HG02840 (cell line): ENCODE measurements at regions not wholly inside any gene's neighbourhood (a gene's known extent, or its start where the extent isn't known, plus 50 kb on each side); places are given as distances from the start of the nearest gene placed in this dataset.

Source experiments
- ATAC-seq: cut with Tn5 transposase; IDR thresholded peaks from one replicate; pipeline ENCODE4 v1.9.1; 2021; ENCODE audit warnings: mild to moderate bottlenecking, moderate library complexity, moderate number of reproducible peaks; ENCODE audit not compliant: unreplicated experiment, low FRiP score

- ATAC-seq = no peak
These were observed 149.9 kb downstream of the SHQ1 start for GRCh38 chr3:72698154-72698917.

GRCh38 chr3:72697717-72698116 lies 150.5 kb downstream of the SHQ1 start:
- no peak for ATAC-seq

- ATAC-seq = no peak
These were observed 151.4 kb downstream of the SHQ1 start for GRCh38 chr3:72696815-72697214.

GRCh38 chr3:72694398-72694797 lies 153.8 kb downstream of the SHQ1 start:
- no peak for ATAC-seq

GRCh38 chr3:72692990-72693389 lies 155.3 kb downstream of the SHQ1 start:
- ATAC-seq = no peak

- ATAC-seq = no peak
These were observed 157.6 kb downstream of the SHQ1 start for GRCh38 chr3:72690629-72691028.

- peak; percentile 66 for ATAC-seq
These were observed 165.3 kb downstream of the SHQ1 start for GRCh38 chr3:72682936-72683452.

- ATAC-seq = no peak
These were observed 166.6 kb downstream of the SHQ1 start for GRCh38 chr3:72681598-72681997.

GRCh38 chr3:72680766-72681165 lies 167.5 kb downstream of the SHQ1 start:
- no peak for ATAC-seq

GRCh38 chr3:72679540-72680198 lies 168.6 kb downstream of the SHQ1 start:
- ATAC-seq = no peak

GRCh38 chr3:72678867-72679266 lies 169.4 kb downstream of the SHQ1 start:
- no peak for ATAC-seq

- no peak for ATAC-seq
These were observed 169.9 kb downstream of the SHQ1 start for GRCh38 chr3:72678380-72678779.

GRCh38 chr3:72675243-72675642 lies 173.0 kb downstream of the SHQ1 start:
- ATAC-seq = no peak

- no peak for ATAC-seq
These were observed 175.1 kb downstream of the SHQ1 start for GRCh38 chr3:72673011-72673771.

- no peak for ATAC-seq
These were observed 179.0 kb downstream of the SHQ1 start for GRCh38 chr3:72669224-72669623.

- ATAC-seq = no peak
These were observed 181.8 kb downstream of the SHQ1 start for GRCh38 chr3:72666447-72666755.

- no peak for ATAC-seq
These were observed 182.4 kb downstream of the SHQ1 start for GRCh38 chr3:72665701-72666446.

- no peak for ATAC-seq
These were observed 183.1 kb downstream of the SHQ1 start for GRCh38 chr3:72665103-72665502.

- ATAC-seq = no peak
These were observed 183.9 kb downstream of the SHQ1 start for GRCh38 chr3:72664184-72664975.

- no peak for ATAC-seq
These were observed 184.8 kb downstream of the SHQ1 start for GRCh38 chr3:72663429-72663828.
